ENCODE measurements at regions not wholly inside any gene's neighbourhood (a gene's known extent, or its start where the extent isn't known, plus 50 kb on each side); places are given as distances from the start of the nearest gene placed in this dataset.

DNA sequence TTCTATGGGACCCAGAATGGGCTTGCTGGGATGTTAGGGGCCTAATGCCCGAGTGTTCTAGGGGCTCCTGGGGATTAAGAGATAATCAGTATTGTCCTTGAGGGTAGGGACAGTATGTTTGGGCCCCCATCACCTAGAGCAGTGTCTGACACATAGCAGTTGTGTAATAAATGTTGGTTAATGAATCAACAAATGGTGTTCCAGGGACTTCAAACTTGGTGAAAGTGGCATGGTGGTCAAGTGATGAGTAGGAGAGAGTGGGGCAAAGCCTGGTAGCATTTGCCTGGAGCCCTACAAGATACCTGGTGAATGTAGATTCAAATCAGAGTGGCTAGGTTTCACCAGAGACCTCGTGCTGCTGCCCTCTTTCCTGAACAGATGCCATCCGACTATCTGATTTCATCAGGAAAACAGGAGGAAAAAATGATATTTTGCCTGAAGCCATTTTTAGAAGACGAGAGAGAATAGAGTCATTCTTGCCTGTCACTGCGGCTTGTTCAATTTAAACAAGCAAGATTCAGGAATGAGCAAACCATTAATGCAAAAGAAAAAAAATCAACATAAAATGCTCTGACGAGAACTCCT, 117.3 kb downstream of the RPL22L1 start:
- TF ChIP-seq, protein P1, sequence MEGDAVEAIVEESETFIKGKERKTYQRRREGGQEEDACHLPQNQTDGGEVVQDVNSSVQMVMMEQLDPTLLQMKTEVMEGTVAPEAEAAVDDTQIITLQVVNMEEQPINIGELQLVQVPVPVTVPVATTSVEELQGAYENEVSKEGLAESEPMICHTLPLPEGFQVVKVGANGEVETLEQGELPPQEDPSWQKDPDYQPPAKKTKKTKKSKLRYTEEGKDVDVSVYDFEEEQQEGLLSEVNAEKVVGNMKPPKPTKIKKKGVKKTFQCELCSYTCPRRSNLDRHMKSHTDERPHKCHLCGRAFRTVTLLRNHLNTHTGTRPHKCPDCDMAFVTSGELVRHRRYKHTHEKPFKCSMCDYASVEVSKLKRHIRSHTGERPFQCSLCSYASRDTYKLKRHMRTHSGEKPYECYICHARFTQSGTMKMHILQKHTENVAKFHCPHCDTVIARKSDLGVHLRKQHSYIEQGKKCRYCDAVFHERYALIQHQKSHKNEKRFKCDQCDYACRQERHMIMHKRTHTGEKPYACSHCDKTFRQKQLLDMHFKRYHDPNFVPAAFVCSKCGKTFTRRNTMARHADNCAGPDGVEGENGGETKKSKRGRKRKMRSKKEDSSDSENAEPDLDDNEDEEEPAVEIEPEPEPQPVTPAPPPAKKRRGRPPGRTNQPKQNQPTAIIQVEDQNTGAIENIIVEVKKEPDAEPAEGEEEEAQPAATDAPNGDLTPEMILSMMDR (IDR thresholded peaks at IDR 0.05): no peak
- no peak for TF ChIP-seq POLR2AphosphoS5 (IDR thresholded peaks at IDR 0.05)
- no peak for TF ChIP-seq EP300 (IDR thresholded peaks at IDR 0.05)
- no peak for TF ChIP-seq POLR2A (IDR thresholded peaks at IDR 0.05; ENCODE audit: low read depth)

All from esophagus muscularis mucosa (tissue), 4 donors.